ENCODE measurements at regions not wholly inside any gene's neighbourhood (a gene's known extent, or its start where the extent isn't known, plus 50 kb on each side); places are given as distances from the start of the nearest gene placed in this dataset.

DNA sequence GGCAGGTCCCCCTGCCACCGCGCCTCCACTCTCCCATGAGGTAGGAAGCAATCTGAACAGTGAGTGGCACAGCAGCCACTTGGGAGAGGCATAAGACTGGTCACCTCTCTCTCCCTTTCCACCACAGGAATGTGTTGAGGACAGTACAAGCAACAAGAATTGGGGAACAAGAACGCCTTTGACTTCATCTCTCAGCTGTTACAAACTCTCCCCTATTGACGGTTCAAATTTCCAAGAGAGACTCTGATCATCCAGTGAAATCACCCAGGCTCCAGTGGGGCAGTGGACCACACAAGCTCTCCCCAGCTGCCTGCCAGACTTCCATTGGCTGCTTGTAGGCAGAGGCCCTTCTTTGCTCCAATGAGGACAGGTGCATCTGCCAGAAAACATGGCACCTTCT lies 249.9 kb upstream of the JUN start:
- H3K9me3 ChIP-seq = no peaks in the 10 kb centered on the region
- intact Hi-C loops (cut with DNase I; ENCODE audit: low total_unique reads) = no loop called here
- H3K27ac ChIP-seq = no peak overlapping the region
- no peaks in the 10 kb centered on the region for H3K27me3 ChIP-seq
- no peaks in the 10 kb centered on the region for H3K4me1 ChIP-seq
- no peaks in the 10 kb centered on the region for H3K36me3 ChIP-seq
- TF ChIP-seq, protein P1, sequence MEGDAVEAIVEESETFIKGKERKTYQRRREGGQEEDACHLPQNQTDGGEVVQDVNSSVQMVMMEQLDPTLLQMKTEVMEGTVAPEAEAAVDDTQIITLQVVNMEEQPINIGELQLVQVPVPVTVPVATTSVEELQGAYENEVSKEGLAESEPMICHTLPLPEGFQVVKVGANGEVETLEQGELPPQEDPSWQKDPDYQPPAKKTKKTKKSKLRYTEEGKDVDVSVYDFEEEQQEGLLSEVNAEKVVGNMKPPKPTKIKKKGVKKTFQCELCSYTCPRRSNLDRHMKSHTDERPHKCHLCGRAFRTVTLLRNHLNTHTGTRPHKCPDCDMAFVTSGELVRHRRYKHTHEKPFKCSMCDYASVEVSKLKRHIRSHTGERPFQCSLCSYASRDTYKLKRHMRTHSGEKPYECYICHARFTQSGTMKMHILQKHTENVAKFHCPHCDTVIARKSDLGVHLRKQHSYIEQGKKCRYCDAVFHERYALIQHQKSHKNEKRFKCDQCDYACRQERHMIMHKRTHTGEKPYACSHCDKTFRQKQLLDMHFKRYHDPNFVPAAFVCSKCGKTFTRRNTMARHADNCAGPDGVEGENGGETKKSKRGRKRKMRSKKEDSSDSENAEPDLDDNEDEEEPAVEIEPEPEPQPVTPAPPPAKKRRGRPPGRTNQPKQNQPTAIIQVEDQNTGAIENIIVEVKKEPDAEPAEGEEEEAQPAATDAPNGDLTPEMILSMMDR (IDR thresholded peaks at IDR 0.05) = no peak
- no peak for TF ChIP-seq POLR2A (IDR thresholded peaks at IDR 0.05)
- DNase-seq = no peak
- H3K4me3 ChIP-seq = no peak overlapping the region

DNA sequence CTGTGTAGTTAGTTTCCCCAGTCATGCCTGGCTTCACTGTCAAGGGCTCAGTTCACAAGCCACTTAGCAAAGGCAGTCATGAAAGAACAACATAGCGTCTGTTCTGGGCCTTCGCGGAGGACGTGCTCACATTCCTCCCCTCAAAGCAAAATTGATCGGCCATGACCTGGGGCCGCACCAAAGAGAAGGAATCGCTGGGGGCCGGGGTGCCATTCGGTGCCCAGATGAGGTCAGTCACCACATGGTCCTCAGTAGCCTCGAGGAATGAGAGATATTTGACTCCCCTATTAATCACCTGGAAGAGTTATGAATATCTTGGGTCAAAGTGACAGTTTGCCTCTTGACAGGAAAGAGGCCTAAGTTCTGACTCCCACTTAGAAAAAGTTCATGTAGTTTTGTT lies 251.1 kb upstream of the JUN start:
- intact Hi-C loops (cut with DNase I; ENCODE audit: low total_unique reads) = no loop called here
- H3K9me3 ChIP-seq = no peaks in the 10 kb centered on the region
- H3K36me3 ChIP-seq = no peaks in the 10 kb centered on the region
- TF ChIP-seq POLR2A (IDR thresholded peaks at IDR 0.05) = no peak
- TF ChIP-seq, protein P1 (IDR thresholded peaks at IDR 0.05) = no peak
- no peak overlapping the region for H3K27ac ChIP-seq
- no peak for DNase-seq
- no peak overlapping the region for H3K4me3 ChIP-seq
- H3K27me3 ChIP-seq = no peaks in the 10 kb centered on the region
- H3K4me1 ChIP-seq = no peaks in the 10 kb centered on the region

DNA sequence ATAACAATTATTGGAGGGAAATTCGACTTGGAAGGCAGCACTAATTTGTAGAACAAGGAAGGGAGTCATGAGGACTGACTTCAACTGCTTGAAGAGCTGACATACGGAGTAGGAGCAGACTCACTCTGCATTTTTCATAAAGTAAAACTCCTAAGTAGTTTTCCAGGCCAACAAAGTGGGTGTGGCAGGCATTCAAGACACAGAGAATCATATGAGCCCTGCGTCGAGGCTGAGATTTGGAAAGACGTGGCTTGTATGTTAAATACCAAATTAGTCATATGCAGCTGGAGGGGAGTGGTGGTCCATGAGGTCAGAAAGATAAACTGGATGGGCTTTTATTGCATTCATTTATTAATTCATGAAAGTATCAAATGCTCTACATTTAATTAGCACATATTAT lies 255.7 kb upstream of the JUN start:
- no peak for TF ChIP-seq POLR2A (IDR thresholded peaks at IDR 0.05)
- TF ChIP-seq, protein P1 (IDR thresholded peaks at IDR 0.05) = no peak
- no peaks in the 10 kb centered on the region for H3K27me3 ChIP-seq

DNA sequence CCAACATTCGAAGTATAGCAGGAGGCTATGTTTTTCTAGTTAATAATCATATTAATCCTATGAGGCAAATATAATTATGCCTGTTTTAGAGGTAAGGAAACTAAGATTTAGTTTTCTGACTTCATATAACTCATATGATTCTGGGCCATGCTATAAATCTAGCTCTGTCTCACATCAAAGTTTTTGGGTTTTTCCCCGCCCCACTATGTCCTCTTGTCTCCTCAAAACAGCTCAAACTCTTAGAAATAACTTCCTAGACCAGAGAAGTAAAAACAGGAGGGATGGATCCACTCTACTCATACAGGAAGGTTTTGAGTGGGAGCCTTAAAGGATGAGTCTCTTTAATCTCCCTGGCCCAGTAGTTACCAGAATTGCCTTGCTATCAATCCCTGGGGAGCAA lies 256.4 kb upstream of the FGGY start:
- Histone ChIP-seq H3K4me3 (no peak overlapping the region), H3K27ac (peak overlapping the region; percentile 66 to 68), H3K27me3 (no peaks in the 10 kb centered on the region), H3K36me3 (no peaks in the 10 kb centered on the region), H3K4me1 (peaks cover 0 to 13% of the 10 kb centered on the region in 2 donors), H3K9me3 (no peaks in the 10 kb centered on the region)
- DNase-seq = no peak
- no peak for TF ChIP-seq POLR2A (IDR thresholded peaks at IDR 0.05)
- TF ChIP-seq, protein P1 (IDR thresholded peaks at IDR 0.05) = no peak
- intact Hi-C loops (cut with DNase I; ENCODE audit: low total_unique reads) = no loop called here

More for the DNA sequence above, 255.7 kb upstream of the JUN start:
- Histone ChIP-seq H3K9me3 (no peaks in the 10 kb centered on the region), H3K4me1 (peaks cover 0 to 13% of the 10 kb centered on the region in 2 donors), H3K27ac (no peak overlapping the region), H3K36me3 (no peaks in the 10 kb centered on the region), H3K4me3 (no peak overlapping the region)
- intact Hi-C loops (cut with DNase I; ENCODE audit: low total_unique reads) = no loop called here
- DNase-seq = no peak

DNA sequence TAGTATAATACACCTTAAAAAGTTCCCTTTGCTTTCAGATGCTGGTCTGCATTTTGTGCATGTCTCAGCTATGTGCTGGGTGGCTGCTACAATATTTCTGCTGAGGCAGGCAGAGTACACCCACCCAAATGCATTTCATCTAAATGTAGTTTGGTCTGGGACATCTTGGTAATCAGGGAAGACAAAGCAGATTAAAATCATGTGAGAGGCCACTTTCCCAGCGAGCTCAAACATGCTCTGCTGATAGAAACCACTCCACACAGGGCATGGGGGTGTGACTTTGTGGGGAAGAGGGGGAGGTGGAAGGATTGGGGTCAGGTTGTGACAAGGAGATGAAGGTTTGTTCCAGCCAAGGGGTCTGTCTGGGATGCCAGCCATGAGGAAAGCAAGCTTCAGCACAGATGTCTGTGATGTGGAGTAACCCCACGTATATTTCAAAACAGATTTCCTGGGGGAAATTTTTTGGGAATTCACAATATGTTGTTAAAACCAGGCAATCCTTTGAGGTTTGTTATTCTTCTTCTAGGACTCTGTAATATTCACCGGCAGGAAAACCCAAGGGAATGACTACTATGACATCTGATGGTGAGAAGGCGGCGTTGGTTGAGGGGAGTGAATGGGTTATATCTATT lies 255.1 kb upstream of the FGGY start:
- Histone ChIP-seq H3K4me3 (no peak overlapping the region), H3K27me3 (no peaks in the 10 kb centered on the region), H3K4me1 (peaks cover 0 to 13% of the 10 kb centered on the region in 2 donors), H3K36me3 (no peaks in the 10 kb centered on the region), H3K27ac (peak overlapping the region; percentile 66 to 68), H3K9me3 (no peaks in the 10 kb centered on the region)
- DNase-seq = peak; percentile 59 to 64
- intact Hi-C loops (cut with DNase I; ENCODE audit: low total_unique reads) = no loop called here
- TF ChIP-seq, protein P1 (IDR thresholded peaks at IDR 0.05) = no peak

Data from uterus (tissue), 3 donors.